H1 (cell line): ENCODE measurements at regions not wholly inside any gene's neighbourhood (a gene's known extent, or its start where the extent isn't known, plus 50 kb on each side); places are given as distances from the start of the nearest gene placed in this dataset.

Source experiments
- CEBPB ChIP-seq: IDR thresholded peaks from 2 replicates; pipeline ENCODE4 v1.6.1; 2012; ENCODE audit warnings: low read depth, low read length
- CHD1 ChIP-seq: IDR thresholded peaks from 2 replicates; pipeline ENCODE4 v1.6.1; 2012; ENCODE audit warnings: low read depth, low read length, improper control_type of control experiment
- CREB1 ChIP-seq: IDR thresholded peaks from 2 replicates; pipeline ENCODE4 v1.6.1; 2012; ENCODE audit warnings: inconsistent platforms
- EP300 ChIP-seq, 2 experiments: IDR thresholded peaks; 1 replicate in 1 of 2; 2 replicates in 1 of 2; pipeline ENCODE4 v1.6.1; 2011 to 2012; ENCODE audit warnings: low read depth in 2 of 2, low read length in 2 of 2, mild to moderate bottlenecking in 2 of 2, borderline replicate concordance in 1 of 2, inconsistent platforms in 1 of 2, moderate library complexity in 1 of 2
- HDAC6 ChIP-seq: IDR thresholded peaks from one replicate; pipeline ENCODE4 v1.7.1; 2012; ENCODE audit warnings: low read depth, mild to moderate bottlenecking, inconsistent platforms, low read length, moderate library complexity
- JUN ChIP-seq: IDR thresholded peaks from 2 replicates; pipeline ENCODE4 v1.6.1; 2011; ENCODE audit warnings: low read depth, mild to moderate bottlenecking, improper control_type of control experiment, low read length
- JUND ChIP-seq: IDR thresholded peaks from 2 replicates; pipeline ENCODE4 v1.6.1; 2011; ENCODE audit warnings: mild to moderate bottlenecking, improper control_type of control experiment, low read length
- POLR2A ChIP-seq, 2 experiments: IDR thresholded peaks; 1 replicate in 1 of 2; 2 replicates in 1 of 2; pipeline ENCODE4 v1.6.1; 2011; ENCODE audit warnings: low read depth in 2 of 2, low read length in 2 of 2, mild to moderate bottlenecking in 2 of 2; ENCODE audit errors: control extremely low read depth in 1 of 2
- SUZ12 ChIP-seq: fragments of 200-600 bp; sonication (generic); IDR thresholded peaks from 2 replicates; pipeline ENCODE4 v1.6.1; 2012; ENCODE audit warnings: mild to moderate bottlenecking, inconsistent platforms, low read length, moderate library complexity, mixed read lengths
- TAF1 ChIP-seq: IDR thresholded peaks from 2 replicates; pipeline ENCODE4 v1.6.1; 2011; ENCODE audit warnings: mild to moderate bottlenecking, low read depth, low read length
- TCF12 ChIP-seq: IDR thresholded peaks from 2 replicates; pipeline ENCODE4 v1.6.1; 2011; ENCODE audit warnings: low read depth, mild to moderate bottlenecking, low read length
- TF ChIP-seq, protein P1 (sequence below), 3 experiments: IDR thresholded peaks; 1 replicate in 2 of 3; 2 replicates in 1 of 3; pipeline versions ENCODE4 v1.5.1 to v1.6.1; 2011; ENCODE audit warnings: low read length in 3 of 3, mild to moderate bottlenecking in 3 of 3, inconsistent platforms in 2 of 3, low read depth in 1 of 3, moderate library complexity in 1 of 3; ENCODE audit not compliant: insufficient read depth in 1 of 3; ENCODE audit errors: control extremely low read depth in 1 of 3
- TF ChIP-seq, protein P2 (sequence below): IDR thresholded peaks from 2 replicates; pipeline ENCODE4 v1.6.1; 2012; ENCODE audit warnings: low read length, inconsistent platforms
- TF ChIP-seq, protein P3 (sequence below): IDR thresholded peaks from 2 replicates; pipeline ENCODE4 v1.6.1; 2012; ENCODE audit warnings: inconsistent platforms

DNA sequence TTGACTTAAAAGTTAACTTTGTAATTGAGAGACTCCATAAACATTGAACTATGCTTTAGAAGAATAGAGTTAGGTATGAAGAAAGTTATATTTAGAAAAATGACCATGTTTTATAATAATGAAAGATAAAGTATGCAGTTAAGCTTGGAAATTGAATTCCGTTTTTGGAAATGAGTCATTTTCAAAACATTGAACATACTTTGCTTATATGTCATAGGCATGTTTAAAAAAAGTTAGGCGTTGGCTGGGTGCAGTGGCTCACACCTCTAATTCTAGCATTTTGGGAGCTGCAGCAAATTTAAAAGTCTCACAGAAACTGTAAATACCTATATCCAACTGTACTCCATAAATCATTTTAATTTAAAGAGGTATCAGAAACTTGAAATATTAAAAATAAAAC is 607.4 kb downstream of the CBLN2 start:
- TF ChIP-seq EP300 (IDR thresholded peaks at IDR 0.05; ENCODE audit: borderline replicate concordance in 1 of 2, low read depth in 2 of 2, low read length in 2 of 2) (no peak), CREB1 (no peak), CEBPB (no peak), HDAC6 (no peak), JUND (no peak), CHD1 (no peak), TCF12 (no peak), JUN (no peak), SUZ12 (no peak), POLR2A (IDR thresholded peaks at IDR 0.05; ENCODE audit: control extremely low read depth in 1 of 2, low read depth in 2 of 2, low read length in 2 of 2) (no peak), TAF1 (no peak)
- TF ChIP-seq, protein P1, sequence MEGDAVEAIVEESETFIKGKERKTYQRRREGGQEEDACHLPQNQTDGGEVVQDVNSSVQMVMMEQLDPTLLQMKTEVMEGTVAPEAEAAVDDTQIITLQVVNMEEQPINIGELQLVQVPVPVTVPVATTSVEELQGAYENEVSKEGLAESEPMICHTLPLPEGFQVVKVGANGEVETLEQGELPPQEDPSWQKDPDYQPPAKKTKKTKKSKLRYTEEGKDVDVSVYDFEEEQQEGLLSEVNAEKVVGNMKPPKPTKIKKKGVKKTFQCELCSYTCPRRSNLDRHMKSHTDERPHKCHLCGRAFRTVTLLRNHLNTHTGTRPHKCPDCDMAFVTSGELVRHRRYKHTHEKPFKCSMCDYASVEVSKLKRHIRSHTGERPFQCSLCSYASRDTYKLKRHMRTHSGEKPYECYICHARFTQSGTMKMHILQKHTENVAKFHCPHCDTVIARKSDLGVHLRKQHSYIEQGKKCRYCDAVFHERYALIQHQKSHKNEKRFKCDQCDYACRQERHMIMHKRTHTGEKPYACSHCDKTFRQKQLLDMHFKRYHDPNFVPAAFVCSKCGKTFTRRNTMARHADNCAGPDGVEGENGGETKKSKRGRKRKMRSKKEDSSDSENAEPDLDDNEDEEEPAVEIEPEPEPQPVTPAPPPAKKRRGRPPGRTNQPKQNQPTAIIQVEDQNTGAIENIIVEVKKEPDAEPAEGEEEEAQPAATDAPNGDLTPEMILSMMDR (IDR thresholded peaks at IDR 0.05; ENCODE audit: control extremely low read depth in 1 of 3, insufficient read depth in 1 of 3, low read depth in 1 of 3, low read length in 3 of 3) = no peak
- TF ChIP-seq, protein P2, sequence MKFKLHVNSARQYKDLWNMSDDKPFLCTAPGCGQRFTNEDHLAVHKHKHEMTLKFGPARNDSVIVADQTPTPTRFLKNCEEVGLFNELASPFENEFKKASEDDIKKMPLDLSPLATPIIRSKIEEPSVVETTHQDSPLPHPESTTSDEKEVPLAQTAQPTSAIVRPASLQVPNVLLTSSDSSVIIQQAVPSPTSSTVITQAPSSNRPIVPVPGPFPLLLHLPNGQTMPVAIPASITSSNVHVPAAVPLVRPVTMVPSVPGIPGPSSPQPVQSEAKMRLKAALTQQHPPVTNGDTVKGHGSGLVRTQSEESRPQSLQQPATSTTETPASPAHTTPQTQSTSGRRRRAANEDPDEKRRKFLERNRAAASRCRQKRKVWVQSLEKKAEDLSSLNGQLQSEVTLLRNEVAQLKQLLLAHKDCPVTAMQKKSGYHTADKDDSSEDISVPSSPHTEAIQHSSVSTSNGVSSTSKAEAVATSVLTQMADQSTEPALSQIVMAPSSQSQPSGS = no peak
- TF ChIP-seq, protein P3, sequence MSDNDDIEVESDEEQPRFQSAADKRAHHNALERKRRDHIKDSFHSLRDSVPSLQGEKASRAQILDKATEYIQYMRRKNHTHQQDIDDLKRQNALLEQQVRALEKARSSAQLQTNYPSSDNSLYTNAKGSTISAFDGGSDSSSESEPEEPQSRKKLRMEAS = no peak
